ENCODE measurements at regions not wholly inside any gene's neighbourhood (a gene's known extent, or its start where the extent isn't known, plus 50 kb on each side); places are given as distances from the start of the nearest gene placed in this dataset.
"Not testable (repeated sequence)": the region's sequence is repeated elsewhere in the genome, so short reads cannot be mapped to it uniquely, and the experiment has no call there.

DNA sequence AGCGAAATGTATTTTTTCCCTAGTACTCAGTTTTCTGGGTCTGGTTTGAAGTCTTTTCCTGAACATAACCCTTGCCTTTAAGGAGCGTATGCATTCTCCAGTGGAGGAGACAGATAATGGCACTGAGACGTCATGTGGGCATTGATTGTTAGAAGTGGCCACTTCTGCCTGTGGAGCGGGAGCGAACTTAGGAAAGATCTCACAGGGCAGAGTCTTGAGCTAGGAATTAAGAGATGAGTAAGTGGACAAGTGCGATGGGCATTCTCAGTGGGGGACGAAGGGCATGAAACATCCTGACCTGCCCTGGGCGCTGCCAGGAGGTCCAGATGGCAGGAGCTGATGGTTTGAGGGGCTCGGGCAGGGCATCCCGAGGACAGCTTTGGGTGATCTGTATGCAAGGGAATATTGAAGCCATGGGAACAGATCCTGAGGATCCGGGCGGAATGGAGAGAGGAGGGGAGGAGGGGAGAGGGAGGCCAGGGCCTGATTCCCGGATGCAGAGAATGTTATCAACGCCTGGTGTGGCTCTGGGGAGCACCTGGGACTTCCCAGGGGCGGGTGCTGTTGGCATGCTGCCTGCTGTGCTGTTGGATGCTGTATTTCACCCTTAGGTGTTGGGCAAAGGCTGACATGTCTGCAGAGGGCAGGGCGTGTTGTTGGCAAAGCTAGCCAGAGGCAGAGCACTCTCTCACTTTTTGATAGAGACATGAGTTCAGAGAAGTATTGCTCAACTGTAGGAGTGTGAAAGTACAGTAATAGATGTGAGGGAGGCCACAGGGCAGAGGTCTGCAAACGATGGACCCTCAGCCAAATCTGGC, 66.2 kb downstream of the SPDYE17 start:
- TF ChIP-seq, protein P1, sequence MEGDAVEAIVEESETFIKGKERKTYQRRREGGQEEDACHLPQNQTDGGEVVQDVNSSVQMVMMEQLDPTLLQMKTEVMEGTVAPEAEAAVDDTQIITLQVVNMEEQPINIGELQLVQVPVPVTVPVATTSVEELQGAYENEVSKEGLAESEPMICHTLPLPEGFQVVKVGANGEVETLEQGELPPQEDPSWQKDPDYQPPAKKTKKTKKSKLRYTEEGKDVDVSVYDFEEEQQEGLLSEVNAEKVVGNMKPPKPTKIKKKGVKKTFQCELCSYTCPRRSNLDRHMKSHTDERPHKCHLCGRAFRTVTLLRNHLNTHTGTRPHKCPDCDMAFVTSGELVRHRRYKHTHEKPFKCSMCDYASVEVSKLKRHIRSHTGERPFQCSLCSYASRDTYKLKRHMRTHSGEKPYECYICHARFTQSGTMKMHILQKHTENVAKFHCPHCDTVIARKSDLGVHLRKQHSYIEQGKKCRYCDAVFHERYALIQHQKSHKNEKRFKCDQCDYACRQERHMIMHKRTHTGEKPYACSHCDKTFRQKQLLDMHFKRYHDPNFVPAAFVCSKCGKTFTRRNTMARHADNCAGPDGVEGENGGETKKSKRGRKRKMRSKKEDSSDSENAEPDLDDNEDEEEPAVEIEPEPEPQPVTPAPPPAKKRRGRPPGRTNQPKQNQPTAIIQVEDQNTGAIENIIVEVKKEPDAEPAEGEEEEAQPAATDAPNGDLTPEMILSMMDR (IDR thresholded peaks at IDR 0.05; ENCODE audit: borderline replicate concordance, extremely low read depth, low read length, poor library complexity, severe bottlenecking) = not testable (repeated sequence)
- TF ChIP-seq EZH2 (IDR thresholded peaks at IDR 0.05; ENCODE audit: borderline replicate concordance, low read depth, low read length, severe bottlenecking) = not testable (repeated sequence)

Measured in DND-41 (cell line).